MM.1S (cell line): ENCODE measurements at regions not wholly inside any gene's neighbourhood (a gene's known extent, or its start where the extent isn't known, plus 50 kb on each side); places are given as distances from the start of the nearest gene placed in this dataset.

ENCODE experiments used
- CTCF ChIP-seq: fragments of 300-600 bp; sonication (generic); IDR thresholded peaks from 2 replicates; pipeline ENCODE4 v1.5.1; 2016; ENCODE audit warnings: antibody characterized with exemption, low read length, mixed read lengths
- EZH2 ChIP-seq: fragments of 300-600 bp; sonication (generic); optimal IDR thresholded peaks from 2 replicates; pipeline ENCODE3; 2017; ENCODE audit warnings: low read depth, mild to moderate bottlenecking, antibody characterized with exemption, low read length, mixed read lengths

- TF ChIP-seq CTCF (no peak), EZH2 (no peak)
Observed at GRCh38 chr20:48313324-48313723, 514.5 kb downstream of the PREX1 start.
